Gastroesophageal sphincter (tissue), 3 donors: ENCODE measurements at regions not wholly inside any gene's neighbourhood (a gene's known extent, or its start where the extent isn't known, plus 50 kb on each side); places are given as distances from the start of the nearest gene placed in this dataset.

Experiments
- CTCF ChIP-seq, 4 experiments: fragments of 200-600 bp in 2 of 4; fragments of 450-650 bp in 2 of 4; sonication (generic) in 1 of 4; IDR thresholded peaks; one replicate each; pipeline ENCODE4 v1.5.1; 2017 to 2019; ENCODE audit warnings: antibody characterized with exemption in 4 of 4, mild to moderate bottlenecking in 2 of 4, moderate library complexity in 2 of 4
- POLR2A ChIP-seq, 2 donors: fragments of 450-650 bp; IDR thresholded peaks; one replicate each; pipeline ENCODE4 v1.6.1; 2017; ENCODE audit warnings: antibody characterized with exemption in 2 of 2, mild to moderate bottlenecking in 2 of 2, moderate library complexity in 1 of 2

- TF ChIP-seq POLR2A (IDR thresholded peaks at IDR 0.05): no peak
- no peak for TF ChIP-seq CTCF (IDR thresholded peaks at IDR 0.05)
Observed at GRCh38 chr5:33332804-33333203, 108.0 kb upstream of the TARS1 start.
